HG03378 (cell line): ENCODE measurements at regions not wholly inside any gene's neighbourhood (a gene's known extent, or its start where the extent isn't known, plus 50 kb on each side); places are given as distances from the start of the nearest gene placed in this dataset.
A peak's percentile ranks its signal among the peaks of the same experiment; 100 is the strongest.

Experiments
- ATAC-seq: cut with Tn5 transposase; IDR thresholded peaks from one replicate; pipeline ENCODE4 v1.9.1; 2021; ENCODE audit warnings: mild to moderate bottlenecking, moderate library complexity; ENCODE audit not compliant: unreplicated experiment

DNA sequence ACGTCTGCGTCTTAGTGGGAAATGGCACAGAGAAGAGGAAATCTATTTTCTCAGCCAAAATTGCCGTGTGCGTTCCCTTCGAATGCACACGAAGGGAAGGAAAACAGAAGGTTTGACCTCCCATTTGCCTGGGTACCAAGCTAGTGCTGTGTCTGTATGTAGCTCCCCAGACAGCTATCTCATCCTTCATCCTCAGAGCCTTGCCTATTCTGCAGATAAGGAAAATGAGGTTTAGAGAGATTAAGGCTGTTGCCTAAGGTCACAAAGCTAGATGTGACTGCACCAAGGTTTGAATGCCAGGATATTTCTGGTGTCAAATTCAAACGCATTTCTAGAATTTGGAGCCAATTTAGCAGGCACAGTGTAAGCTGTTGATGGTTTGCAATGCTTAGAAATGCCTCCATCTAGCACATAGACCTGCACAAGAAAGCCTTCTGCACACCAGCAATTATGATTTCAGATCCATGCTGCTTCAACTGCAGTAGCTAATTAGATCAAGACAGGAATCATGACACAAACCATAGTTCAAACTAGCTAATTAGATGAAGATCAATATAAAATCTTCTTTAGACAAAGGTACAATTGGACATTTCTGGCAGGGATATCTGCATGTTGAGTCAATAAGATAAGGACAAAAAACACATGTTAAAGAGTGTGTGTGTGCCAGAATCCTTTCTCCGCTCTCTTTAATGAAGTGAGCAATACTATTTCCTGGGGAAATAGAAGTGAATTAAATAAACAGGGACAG lies 115.1 kb downstream of the CMPK2 start:
- no peak for ATAC-seq

DNA sequence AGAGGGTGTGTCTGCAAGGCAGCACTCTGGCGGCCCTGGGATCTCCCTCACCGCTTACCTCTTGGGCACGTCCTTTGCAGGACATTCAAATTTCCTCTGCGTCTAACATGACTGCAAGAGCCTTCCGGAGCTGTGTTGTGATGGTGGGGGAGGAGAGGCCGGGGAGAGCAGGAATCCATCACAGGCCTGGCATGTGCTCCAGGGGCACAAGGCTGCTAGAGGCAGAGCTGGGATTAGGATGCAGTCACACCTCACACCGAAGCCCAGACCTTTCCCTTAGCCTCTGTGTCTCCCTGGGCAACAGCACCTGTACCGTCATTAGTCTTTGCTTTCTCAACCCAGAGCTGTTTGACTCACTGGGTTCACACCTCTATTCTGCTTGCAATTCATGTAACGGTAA lies 111.3 kb downstream of the CMPK2 start:
- ATAC-seq, result no peak

DNA sequence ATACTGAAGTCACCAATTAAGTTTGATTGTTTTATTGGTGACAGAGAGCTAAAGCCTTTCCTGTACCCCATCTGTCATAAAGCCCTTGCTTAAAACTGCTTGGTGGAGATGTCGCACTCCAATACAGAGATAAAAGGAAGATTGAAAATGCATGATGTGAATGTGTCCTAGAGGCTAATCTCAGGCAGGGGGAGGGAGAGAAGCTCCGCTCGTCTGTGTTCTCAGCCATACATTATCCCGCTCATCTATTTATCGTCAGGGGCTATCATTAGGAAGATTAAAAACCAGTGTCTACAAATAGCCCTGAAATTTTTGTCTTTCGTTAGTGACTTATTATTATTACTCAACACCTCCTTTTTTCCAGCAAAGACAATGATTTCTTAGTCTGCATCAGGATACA lies 110.3 kb downstream of the CMPK2 start:
- no peak for ATAC-seq

DNA sequence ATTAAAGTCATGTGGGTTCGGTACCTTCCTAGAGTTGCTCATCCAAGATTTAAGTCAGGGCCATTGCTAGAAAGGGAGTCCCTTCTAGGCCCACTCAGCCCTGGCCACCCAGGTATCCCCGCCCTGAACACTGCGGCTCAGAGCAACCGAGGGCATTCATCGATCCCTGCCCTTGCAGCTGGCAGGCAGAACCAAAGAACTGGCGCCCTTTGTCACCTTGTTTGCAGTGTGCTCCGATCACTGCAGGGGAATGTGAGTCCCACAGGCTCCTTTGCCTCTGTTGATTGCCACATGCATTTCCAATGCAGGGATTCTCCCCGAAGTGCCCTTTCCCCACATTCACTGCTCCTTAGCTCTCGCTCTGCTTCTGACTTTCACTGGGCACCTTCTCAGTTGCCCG lies 108.5 kb downstream of the CMPK2 start:
- no peak for ATAC-seq

DNA sequence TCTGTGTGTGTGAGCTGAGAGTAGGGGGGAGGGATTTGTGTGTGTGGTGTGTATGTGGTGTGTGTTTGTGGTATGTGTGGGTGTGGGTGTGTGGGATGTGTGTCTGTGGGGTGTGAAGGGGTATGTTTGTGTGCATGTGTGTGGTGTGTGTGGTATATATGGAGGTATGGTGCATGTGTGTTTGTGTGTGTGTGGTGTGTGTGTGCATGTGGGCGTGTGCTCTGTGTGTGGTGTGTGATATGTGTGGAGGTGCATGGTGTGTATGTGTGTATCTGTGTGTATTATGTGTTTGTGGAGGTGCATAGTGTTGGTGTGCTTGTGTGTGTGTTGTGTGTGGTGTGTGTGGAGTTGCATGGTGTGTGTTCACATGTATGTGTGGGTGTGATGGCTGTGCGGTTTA lies 106.0 kb downstream of the CMPK2 start:
- no peak for ATAC-seq

DNA sequence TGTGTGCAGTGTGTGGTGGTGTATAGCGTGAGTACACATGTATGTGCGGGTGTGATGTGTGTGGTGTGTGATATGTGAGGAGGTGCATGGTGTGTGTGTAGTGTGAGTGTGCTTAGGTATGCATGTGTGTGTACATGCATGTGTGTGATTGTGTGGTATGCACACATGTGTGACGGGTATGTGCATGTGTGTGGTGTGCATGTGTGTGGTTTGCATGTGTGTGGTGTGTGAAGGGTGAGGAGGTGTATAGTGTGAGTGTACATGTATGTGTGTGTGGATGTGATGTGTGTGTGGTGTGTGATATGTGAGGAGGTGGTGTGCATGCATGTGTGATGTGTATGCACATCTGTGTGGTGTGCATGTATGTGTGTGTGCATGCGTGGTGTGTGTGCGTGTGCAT lies 105.6 kb downstream of the CMPK2 start:
- ATAC-seq, result no peak

DNA sequence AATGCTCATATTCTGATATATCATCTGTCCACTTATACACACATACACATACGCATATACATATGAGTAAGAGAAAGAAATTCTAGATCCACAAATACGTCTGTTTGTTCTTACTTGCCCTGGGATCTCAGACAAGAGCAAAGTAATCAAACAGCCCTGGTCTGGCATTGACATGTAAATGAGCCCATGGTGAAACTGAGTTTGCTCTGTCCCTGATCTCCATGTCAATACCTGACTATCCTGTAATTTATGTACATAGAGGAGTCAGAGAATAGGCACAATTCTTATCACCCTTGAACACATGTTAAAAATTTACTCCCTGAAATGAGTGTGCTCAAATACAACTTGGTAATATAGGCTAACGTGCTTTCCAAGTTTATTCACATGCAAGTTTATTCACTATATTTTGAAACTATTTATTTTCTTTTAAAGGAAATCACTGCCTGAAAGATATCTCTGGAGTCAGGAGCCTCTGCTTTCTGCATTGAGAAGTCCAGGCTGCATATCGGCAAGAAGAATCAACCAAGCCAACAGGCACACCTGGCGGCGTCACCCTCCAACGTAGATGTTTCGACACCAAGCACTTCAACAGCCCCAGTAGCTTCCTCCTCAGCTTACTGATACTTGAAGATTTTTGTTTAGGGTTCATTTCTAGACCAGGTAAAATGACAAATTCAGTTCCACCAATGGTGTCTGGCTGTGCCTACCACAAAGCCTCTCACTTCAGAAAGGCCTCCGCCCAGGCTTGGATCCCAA lies 100.6 kb downstream of the CMPK2 start:
- ATAC-seq, result no peak

DNA sequence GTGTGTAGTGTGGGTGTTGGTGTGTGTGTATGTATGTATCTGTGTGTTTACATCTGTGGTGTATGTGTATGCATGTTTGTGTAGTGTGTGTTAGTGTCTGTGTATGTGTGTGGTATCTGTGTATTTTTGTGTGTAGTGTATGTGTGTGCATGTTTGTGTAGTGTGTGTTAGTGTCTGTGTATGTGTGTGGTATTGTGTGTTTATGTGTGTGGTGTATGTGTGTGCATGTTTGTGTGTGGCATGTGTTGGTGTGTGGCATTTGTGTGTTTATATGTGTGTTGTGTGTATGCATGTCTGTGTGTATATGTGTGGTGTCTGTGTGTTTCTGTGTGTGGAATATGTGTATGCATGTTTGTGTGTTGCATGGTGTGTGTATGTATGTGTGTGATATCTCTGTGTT lies 96.4 kb downstream of the CMPK2 start:
- no peak for ATAC-seq

DNA sequence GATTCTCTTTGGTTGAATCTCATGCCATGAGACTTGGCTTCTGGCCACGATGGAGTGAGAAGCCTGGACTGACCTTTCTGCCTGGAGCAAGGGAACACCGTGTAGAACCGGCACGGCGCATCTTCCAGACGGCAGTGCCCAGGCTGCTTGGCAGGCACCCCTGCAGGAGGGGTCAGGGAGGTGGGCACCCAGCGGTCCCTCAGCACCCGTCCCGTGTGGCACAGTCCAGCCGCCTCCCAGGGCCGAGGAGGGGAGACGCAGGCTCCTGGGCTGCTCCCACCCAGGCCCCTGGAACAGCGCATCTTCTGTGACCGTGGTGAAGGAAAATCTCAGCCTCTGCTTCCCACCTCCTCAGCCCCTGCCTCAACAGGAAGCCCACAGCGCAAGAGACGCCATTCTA lies 95.7 kb downstream of the CMPK2 start:
- no peak for ATAC-seq

DNA sequence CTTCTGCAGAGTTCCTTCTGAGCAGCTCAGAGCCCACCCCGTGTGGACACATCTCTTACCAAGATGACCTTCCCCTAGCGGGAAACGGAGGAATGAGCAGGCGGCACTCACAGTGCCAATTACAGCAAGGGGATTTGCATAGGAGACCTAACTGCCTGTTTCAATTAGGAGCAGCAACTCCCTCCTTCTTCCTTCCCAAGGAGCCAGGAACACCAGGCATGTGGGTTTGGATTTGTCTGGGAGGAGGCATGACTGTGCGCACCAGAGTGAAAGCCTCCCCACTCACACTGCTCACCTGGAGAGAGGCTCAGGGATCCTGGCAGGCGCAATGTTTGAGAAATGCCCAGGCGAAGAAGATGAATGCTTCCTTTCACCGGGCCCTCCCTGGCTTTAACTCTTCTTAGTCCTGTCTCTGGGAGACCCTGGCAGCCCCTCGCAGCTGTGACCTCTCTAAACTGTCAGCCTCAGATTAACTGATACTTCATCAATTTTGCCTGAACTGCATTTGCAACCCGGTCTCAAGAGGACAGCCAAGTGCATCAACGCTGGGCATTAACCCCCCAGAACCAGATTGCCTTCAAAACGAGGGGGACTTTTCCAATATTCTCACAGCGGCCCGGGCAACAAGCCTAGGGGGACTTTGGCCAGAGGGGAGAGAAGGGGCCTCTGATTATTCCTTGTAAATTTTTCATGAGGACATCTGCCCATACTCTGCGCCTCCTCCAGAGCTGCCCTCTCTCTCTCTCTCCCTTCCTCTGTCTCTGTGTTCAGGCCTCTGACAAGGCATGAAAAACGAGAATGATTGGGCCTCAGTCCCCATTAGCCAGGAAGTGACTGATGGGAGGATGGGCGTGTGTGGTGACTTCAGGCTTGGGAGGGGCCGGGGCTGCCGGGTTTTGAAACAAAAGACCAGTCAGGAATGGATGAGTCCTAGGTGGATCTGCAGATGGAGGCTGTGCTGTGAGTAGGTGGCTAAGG lies 93.8 kb downstream of the CMPK2 start:
- ATAC-seq, result no peak

DNA sequence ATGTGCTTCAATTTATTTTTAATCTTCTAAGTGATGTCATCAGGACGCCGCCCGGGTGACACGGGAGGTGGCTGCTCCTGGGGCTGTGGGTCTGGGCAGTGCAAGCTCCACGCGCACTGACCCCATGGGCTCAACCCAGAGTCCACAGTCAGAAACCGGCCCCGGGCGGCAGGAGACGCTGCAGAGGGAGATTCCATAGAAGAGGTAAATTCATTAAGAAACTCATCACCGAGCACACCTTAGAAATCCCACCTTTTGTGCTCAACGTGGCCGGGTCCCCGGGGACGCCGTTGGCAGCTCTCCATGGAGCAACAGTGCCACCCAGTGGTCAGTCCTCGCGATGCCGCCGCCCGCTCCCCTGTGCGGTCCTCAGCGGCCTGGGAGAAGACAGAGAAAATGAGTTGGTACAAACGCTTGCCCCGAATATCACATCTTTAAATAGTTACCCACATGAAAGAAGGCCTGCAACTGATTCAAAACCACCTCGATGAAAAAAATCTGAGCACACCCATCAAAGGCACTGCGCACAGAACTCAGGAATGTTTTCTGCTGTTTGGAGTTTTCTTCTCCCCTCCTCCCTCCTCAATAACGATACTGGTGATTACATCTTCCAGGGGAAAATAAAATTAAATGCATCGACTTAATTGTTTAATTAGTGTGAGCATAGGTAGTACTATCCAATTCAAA lies 92.6 kb downstream of the CMPK2 start:
- peak; percentile 96 for ATAC-seq

DNA sequence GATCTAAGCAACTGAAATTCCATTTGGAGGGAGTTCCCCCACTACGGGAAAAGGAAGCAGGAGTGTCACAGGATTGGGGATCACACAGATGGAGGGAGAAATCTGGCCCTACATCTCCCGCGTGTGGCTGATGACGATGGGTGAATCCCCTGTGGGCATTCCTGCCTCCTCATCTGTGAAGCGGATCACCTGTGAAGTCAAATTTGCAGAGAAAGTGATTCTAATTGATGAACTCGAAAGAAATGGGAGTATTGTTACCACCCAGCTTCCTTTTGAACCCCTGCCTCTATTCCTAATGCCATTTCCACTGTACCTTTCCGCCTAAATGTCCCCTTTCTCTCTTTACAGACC lies 92.0 kb downstream of the CMPK2 start:
- ATAC-seq, result no peak

DNA sequence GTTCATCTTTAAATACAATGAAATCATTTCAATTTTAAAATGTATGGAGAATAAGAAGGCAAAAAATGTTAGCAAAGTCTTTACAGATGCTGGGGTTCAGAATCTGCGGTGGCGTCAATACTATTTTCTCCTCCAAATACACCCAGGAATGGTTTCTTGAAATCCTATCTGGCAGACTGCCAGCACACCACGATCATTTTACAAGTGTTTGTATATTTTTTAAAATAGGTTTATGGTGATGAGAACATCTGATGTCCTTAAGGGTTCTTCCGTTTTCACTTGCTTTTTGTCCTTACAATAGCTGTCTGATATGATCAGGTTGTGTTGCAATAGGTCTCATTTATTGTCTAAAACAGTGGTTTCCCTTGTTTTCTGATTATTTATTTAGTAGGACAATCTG lies 89.6 kb downstream of the CMPK2 start:
- ATAC-seq, result no peak

DNA sequence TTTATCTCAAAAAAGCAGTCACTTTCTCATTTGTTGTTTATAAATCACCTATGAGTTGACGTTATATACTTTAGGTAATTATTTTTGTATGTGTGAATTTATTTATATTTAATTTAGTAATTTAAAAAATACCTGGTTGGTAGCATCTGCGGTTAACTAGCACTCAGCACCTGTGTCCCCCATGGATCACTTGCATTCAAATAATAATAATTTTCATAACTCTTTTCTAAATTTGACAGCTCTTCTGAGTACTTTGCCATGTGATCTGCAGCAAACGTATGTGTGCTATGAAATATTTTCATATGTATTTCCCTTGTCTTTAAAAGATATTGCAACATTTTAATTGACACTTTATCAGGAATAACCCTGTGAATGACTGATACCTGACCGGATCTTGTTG lies 88.1 kb downstream of the CMPK2 start:
- ATAC-seq, result no peak

DNA sequence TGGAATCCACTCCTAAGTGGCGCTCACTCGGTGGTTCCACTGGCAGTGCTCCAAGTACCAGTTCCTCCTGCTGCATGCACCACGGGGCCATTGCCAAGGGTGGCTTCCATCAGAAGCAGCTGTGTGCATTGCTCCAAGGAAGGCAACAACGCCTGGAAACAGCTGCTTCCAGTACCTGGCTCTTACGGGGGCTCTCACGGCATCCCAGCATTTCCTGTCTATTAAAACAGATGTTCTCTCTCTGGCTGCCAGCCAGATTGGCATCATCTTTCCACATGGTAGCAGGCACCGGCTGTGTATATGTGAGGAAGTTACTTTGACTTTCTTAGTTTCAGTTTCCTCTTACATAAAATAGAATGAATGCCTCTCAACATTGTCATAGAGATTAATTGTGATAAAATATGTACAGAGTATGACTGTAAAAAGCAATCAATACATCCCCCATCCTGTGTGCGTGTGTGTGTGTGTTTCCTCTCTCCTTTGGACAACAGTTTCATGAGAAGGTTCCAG lies 84.9 kb downstream of the CMPK2 start:
- ATAC-seq, result peak; percentile 81

DNA sequence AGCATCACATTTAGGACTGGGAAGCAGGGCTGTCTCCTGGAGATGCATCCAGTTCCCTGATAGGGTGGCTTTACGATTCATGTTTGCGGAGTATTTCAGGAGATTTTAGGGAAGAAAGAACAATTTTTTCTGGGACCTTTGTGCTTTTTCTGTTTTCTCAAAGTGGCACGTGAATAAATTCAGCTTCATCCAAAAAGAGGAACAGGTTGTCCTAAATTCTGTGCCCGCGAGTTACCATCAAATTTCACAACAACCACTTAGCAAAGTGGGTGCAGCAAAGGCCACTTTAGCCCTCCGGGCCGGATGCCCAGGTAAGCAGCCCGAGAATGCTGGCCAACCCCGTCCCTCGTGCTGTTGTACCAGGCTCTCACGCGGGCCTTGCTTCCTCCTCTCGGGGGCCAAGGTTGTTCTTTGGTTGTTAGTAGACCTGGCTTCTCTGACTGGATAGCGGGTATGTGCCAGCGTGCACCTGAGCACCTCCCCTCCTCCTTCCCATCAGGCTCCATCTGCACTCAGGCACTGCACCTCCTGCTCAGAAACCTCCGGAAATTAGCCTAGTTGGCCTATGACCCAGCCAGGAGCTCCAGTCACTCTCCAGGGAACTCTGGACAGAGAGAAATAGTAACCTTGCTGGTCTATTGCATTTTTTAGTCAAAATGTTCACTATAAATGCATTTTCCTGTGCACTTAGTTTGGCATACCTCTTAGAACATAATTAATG lies 83.0 kb downstream of the CMPK2 start:
- ATAC-seq, result no peak

DNA sequence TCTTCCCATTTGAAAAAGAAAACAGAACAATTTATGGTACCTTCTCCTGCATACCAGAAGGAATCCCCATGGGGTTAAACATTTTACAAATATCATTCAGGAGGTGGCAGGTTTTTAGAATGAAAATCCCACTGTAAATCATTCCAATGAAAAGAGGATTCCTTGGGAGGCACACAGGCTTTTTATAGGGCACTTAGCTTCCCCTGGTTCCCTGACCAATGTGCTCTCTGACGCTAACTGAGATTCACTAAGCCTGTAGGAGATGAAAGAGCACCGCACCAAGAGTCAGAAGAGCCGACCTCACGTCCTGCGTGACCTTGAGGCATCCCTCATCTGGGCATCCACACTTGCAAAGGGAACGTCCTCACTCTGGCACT lies 82.5 kb downstream of the CMPK2 start:
- no peak for ATAC-seq

DNA sequence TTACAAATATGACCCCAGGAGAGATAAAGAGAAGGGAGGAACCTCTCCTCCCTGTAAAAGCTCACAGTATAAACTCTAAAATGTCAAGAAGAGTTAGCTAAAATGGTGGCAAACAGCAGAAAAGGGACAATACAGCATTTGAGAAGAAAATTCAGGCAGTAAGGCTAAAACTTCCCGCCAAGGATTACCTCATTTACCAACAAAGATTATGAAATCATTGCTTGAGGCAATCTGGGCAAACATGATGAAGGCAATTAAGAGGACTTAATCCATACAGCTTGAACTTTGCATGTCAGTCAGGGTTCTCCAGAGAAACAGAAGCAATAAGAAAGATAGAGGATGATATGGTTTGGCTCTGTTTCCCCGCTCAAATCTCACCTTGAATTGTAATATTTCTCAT lies 81.4 kb downstream of the CMPK2 start:
- no peak for ATAC-seq

DNA sequence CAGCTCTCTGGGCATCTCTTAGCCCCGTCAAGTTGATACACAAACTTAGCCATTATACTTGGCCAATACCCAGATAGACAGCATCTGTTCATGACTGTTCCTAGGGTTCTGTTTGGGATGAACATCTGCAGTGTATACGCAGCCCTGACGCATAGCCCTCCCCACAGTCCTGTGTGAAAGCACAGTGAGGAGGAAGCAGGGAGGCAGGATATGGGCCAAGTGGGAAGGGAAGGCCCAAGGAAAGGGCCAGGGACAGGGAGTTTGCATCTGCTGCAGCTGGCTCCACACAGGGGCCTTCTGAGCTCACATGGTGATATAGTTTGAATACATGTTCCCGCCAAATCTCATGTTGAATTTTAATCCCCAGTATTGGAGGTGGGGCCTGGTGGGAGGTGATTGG lies 80.2 kb downstream of the CMPK2 start:
- ATAC-seq, result no peak

DNA sequence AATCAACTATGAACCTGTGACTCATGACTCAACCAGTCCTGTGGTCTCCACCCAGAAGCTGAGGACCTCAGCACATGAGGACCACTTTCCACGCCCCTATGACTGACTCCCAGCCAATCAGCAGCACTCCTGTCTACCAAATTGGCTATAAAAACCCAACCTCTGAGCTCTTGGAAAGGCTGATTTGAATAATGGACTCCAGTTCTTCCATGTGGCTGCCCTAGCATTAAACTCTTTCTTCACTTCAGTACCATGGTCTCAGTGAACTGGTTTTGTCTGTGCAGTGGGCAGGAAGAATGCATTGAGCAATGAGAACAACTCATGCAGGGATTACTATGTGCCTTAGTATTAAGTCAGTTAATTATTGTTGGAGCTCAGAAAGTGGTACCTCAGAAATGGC lies 78.3 kb downstream of the CMPK2 start:
- ATAC-seq, result no peak
